GM19099 (cell line): ENCODE measurements at regions not wholly inside any gene's neighbourhood (a gene's known extent, or its start where the extent isn't known, plus 50 kb on each side); places are given as distances from the start of the nearest gene placed in this dataset.

Experiments used
- POLR2A ChIP-seq: IDR thresholded peaks from 3 replicates; pipeline ENCODE4 v1.6.1; 2011; ENCODE audit warnings: low read depth; ENCODE audit not compliant: insufficient read length; ENCODE audit errors: extremely low read depth

GRCh38 chr2:76692908-76693307 lies 829.3 kb downstream of the LRRTM4 start:
- no peak for TF ChIP-seq POLR2A

GRCh38 chr2:76688732-76689131 lies 833.4 kb downstream of the LRRTM4 start:
- no peak for TF ChIP-seq POLR2A

- TF ChIP-seq POLR2A, result no peak
These were observed 834.3 kb downstream of the LRRTM4 start for GRCh38 chr2:76687923-76688322.

- TF ChIP-seq POLR2A, result no peak
These were observed 837.4 kb downstream of the LRRTM4 start for GRCh38 chr2:76684756-76685155.

- TF ChIP-seq POLR2A, result no peak
These were observed 843.2 kb downstream of the LRRTM4 start for GRCh38 chr2:76679025-76679396.

GRCh38 chr2:76678383-76679024 lies 843.7 kb downstream of the LRRTM4 start:
- no peak for TF ChIP-seq POLR2A

- no peak for TF ChIP-seq POLR2A
These were observed 847.0 kb downstream of the LRRTM4 start for GRCh38 chr2:76675212-76675611.

- no peak for TF ChIP-seq POLR2A
These were observed 849.4 kb downstream of the LRRTM4 start for GRCh38 chr2:76672798-76673197.

- TF ChIP-seq POLR2A, result no peak
These were observed 852.2 kb downstream of the LRRTM4 start for GRCh38 chr2:76669966-76670465.

GRCh38 chr2:76668279-76668678 lies 853.9 kb downstream of the LRRTM4 start:
- no peak for TF ChIP-seq POLR2A

- TF ChIP-seq POLR2A, result no peak
These were observed 854.3 kb downstream of the LRRTM4 start for GRCh38 chr2:76667821-76668271.

GRCh38 chr2:76642129-76642528 lies 880.0 kb downstream of the LRRTM4 start:
- TF ChIP-seq POLR2A, result no peak

- no peak for TF ChIP-seq POLR2A
These were observed 880.7 kb downstream of the LRRTM4 start for GRCh38 chr2:76641506-76641905.

GRCh38 chr2:76640905-76641304 lies 881.3 kb downstream of the LRRTM4 start:
- TF ChIP-seq POLR2A, result no peak

- no peak for TF ChIP-seq POLR2A
These were observed 883.0 kb downstream of the LRRTM4 start for GRCh38 chr2:76639171-76639680.

GRCh38 chr2:76633276-76633921 lies 888.8 kb downstream of the LRRTM4 start:
- TF ChIP-seq POLR2A, result no peak

- TF ChIP-seq POLR2A, result no peak
These were observed 897.1 kb downstream of the LRRTM4 start for GRCh38 chr2:76625101-76625500.

GRCh38 chr2:76613330-76613729 lies 902.6 kb upstream of the GCFC2 start:
- no peak for TF ChIP-seq POLR2A
